ENCODE measurements at regions not wholly inside any gene's neighbourhood (a gene's known extent, or its start where the extent isn't known, plus 50 kb on each side); places are given as distances from the start of the nearest gene placed in this dataset.

DNA sequence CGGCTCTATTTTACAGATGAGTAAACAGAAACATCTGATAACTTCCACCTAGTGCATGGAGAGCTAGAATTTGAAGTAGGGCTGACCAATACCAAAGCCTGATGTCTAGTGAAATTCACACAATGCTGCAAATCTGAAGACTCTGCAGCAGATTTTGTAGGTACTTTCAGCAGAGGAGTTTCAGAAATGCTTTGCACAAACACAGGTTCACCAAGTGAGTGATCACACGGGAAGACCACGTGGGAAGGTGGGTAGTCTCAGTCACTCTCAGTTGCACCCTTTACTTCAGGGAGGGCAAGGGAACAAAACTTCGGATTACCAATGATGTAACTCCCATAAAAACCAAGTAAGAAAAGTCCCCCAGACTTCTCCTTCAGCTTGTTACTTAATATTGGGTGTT, 63.3 kb upstream of the DAAM1 start:
- no peak overlapping the region for H2AFZ ChIP-seq (ENCODE audit: low read depth, low read length)
- CTCF ChIA-PET, result interaction anchor here (0.5 to 7.7 kb wide), 13 partner anchors 8 to 1020 kb away, joined by 3 to 91 read pairs (median 4); partner anchors contain the start of genes CCDC175, JKAMP and L3HYPDH
- no peaks in the 10 kb centered on the region for H4K20me1 ChIP-seq (replicated peaks; ENCODE audit: control insufficient read depth, extremely low read depth, insufficient read depth, low read length)
- BruUV-seq (replicated peaks), result no TSS peak
- no peak overlapping the region for H3K4me2 ChIP-seq (ENCODE audit: insufficient read depth, low read length)
- DNase-seq (ENCODE audit: low read depth, low spot score) (no peak), FAIRE-seq (no peak)
- dilution Hi-C loops (cut with MboI; ENCODE audit: extremely low pct_ligation_motif_present, low sequenced_read_pairs) (no loop called here), intact Hi-C loops (cut with micrococcal nuclease) (no loop called here)
- TF ChIP-seq POLR2A (IDR thresholded peaks at IDR 0.05; ENCODE audit: low read depth, low read length) (no peak), POLR2AphosphoS5 (IDR thresholded peaks at IDR 0.05; ENCODE audit: insufficient read depth, low read depth, low read length) (no peak), MYC (IDR thresholded peaks at IDR 0.05; ENCODE audit: low read depth, low read length) (no peak), JUN (IDR thresholded peaks at IDR 0.05; ENCODE audit: borderline replicate concordance, insufficient read depth, insufficient read length, low read depth) (no peak), GATA2 (IDR thresholded peaks at IDR 0.05; ENCODE audit: insufficient read depth, insufficient read length, low read depth, low read length) (no peak), FOS (IDR thresholded peaks at IDR 0.05; ENCODE audit: borderline replicate concordance, insufficient read depth, low read length) (no peak), EZH2 (IDR thresholded peaks at IDR 0.05; ENCODE audit: borderline replicate concordance, low read depth, low read length, severe bottlenecking) (no peak)
- TF ChIP-seq, protein P1, sequence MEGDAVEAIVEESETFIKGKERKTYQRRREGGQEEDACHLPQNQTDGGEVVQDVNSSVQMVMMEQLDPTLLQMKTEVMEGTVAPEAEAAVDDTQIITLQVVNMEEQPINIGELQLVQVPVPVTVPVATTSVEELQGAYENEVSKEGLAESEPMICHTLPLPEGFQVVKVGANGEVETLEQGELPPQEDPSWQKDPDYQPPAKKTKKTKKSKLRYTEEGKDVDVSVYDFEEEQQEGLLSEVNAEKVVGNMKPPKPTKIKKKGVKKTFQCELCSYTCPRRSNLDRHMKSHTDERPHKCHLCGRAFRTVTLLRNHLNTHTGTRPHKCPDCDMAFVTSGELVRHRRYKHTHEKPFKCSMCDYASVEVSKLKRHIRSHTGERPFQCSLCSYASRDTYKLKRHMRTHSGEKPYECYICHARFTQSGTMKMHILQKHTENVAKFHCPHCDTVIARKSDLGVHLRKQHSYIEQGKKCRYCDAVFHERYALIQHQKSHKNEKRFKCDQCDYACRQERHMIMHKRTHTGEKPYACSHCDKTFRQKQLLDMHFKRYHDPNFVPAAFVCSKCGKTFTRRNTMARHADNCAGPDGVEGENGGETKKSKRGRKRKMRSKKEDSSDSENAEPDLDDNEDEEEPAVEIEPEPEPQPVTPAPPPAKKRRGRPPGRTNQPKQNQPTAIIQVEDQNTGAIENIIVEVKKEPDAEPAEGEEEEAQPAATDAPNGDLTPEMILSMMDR (IDR thresholded peaks at IDR 0.05; ENCODE audit: extremely low read depth in 1 of 2, insufficient read depth in 1 of 2, low read depth in 1 of 2, low read length in 2 of 2), result no peak
- TF ChIP-seq, protein P2, sequence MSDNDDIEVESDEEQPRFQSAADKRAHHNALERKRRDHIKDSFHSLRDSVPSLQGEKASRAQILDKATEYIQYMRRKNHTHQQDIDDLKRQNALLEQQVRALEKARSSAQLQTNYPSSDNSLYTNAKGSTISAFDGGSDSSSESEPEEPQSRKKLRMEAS (IDR thresholded peaks at IDR 0.05; ENCODE audit: insufficient read depth, insufficient read length), result no peak
- H3K79me2 ChIP-seq (ENCODE audit: control insufficient read depth, insufficient read depth, low read length), result no peaks in the 10 kb centered on the region
- no peak overlapping the region for H3K4me3 ChIP-seq (replicated peaks in 1 of 3; ENCODE audit: insufficient read depth in 1 of 3, low read depth in 1 of 3, low read length in 3 of 3)
- POLR2A ChIA-PET, result no interaction called here
- no peaks in the 10 kb centered on the region for H3K4me1 ChIP-seq (ENCODE audit: control insufficient read depth, extremely low read depth, insufficient read depth, low read length)
- H3K9me3 ChIP-seq (replicated peaks; ENCODE audit: control insufficient read depth, insufficient read depth, low read length), result no peaks in the 10 kb centered on the region
- no peaks in the 10 kb centered on the region for H3K9me1 ChIP-seq (replicated peaks; ENCODE audit: control insufficient read depth, extremely low read depth, insufficient read depth, low read length)
- peaks cover 5 to 6% of the 10 kb centered on the region in 2 experiments for H3K27me3 ChIP-seq (ENCODE audit: control insufficient read depth in 2 of 2, insufficient read depth in 2 of 2, low read length in 2 of 2)
- no peak overlapping the region for H3K9ac ChIP-seq (replicated peaks; ENCODE audit: extremely low read depth, insufficient read depth, low read length)
- H3K27ac ChIP-seq (ENCODE audit: insufficient read depth, low read depth, low read length), result no peak overlapping the region
- no peaks in the 10 kb centered on the region for H3K36me3 ChIP-seq (ENCODE audit: control insufficient read depth in 2 of 2, extremely low read depth in 1 of 2, insufficient read depth in 2 of 2, low read length in 2 of 2)
